ENCODE measurements at regions not wholly inside any gene's neighbourhood (a gene's known extent, or its start where the extent isn't known, plus 50 kb on each side); places are given as distances from the start of the nearest gene placed in this dataset.

- H3K4me1 ChIP-seq (ENCODE audit: control insufficient read depth in 2 of 2, insufficient read depth in 1 of 2, low read depth in 1 of 2, low read length in 2 of 2), result no peaks in the 10 kb centered on the region
- H4K8ac ChIP-seq (ENCODE audit: low read depth, low read length), result no peak overlapping the region
- no peak overlapping the region for H2BK5ac ChIP-seq (ENCODE audit: low read length)
- H2BK120ac ChIP-seq (ENCODE audit: low read depth, low read length), result no peak overlapping the region
- no peak overlapping the region for H3K14ac ChIP-seq (ENCODE audit: low read length)
- no peak overlapping the region for H3K23ac ChIP-seq (ENCODE audit: low read depth, low read length, poor library complexity)
- no peak overlapping the region for H3K4ac ChIP-seq (ENCODE audit: low read length)
- no peak overlapping the region for H3K4me3 ChIP-seq (ENCODE audit: low read length in 2 of 2)
- no peak overlapping the region for H2BK15ac ChIP-seq (ENCODE audit: low read length)
- H3K9ac ChIP-seq (ENCODE audit: low read depth, low read length, poor library complexity), result no peak overlapping the region
- DNase-seq (ENCODE audit: low spot score), result no peak
- no peak overlapping the region for H2BK12ac ChIP-seq (ENCODE audit: low read length)
- no peak overlapping the region for H3K18ac ChIP-seq (ENCODE audit: low read length)
- H3K27me3 ChIP-seq (ENCODE audit: control insufficient read depth in 3 of 3, insufficient read depth in 3 of 3, low read depth in 1 of 3, low read length in 3 of 3), result peaks cover 0 to 5% (median 0%) of the 10 kb centered on the region in 3 experiments
- no peak overlapping the region for H2AFZ ChIP-seq (ENCODE audit: low read length)
- no peaks in the 10 kb centered on the region for H3K36me3 ChIP-seq (replicated peaks in 1 of 2; ENCODE audit: control insufficient read depth in 2 of 2, insufficient read depth in 2 of 2, low read length in 2 of 2)
- no CpG with 5 or more reads among the region's 2 CpGs for WGBS, 2 donors (ENCODE audit: extremely low coverage in 2 of 2, insufficient read length in 2 of 2, insufficient replicate concordance in 1 of 2)
- no peak overlapping the region for H3K4me2 ChIP-seq (ENCODE audit: insufficient read depth, low read length, poor library complexity, severe bottlenecking)
- no peak overlapping the region for H3K27ac ChIP-seq (replicated peaks; ENCODE audit: low read length)
- H3K79me1 ChIP-seq (ENCODE audit: low read depth, low read length), result no peaks in the 10 kb centered on the region
- H4K91ac ChIP-seq (ENCODE audit: low read depth, low read length, poor library complexity), result no peak overlapping the region
- H2AK5ac ChIP-seq (ENCODE audit: low read depth, low read length), result no peak overlapping the region
- H3K9me3 ChIP-seq (replicated peaks in 1 of 2; ENCODE audit: control insufficient read depth in 2 of 2, insufficient read depth in 1 of 2, low read depth in 1 of 2, low read length in 2 of 2), result no peaks in the 10 kb centered on the region
Measured at GRCh38 chrX:109878236-109878635, 124.7 kb upstream of the TMEM164 start.

- no peak overlapping the region for H2AFZ ChIP-seq (ENCODE audit: low read length)
- no peaks in the 10 kb centered on the region for H3K79me1 ChIP-seq (ENCODE audit: low read depth, low read length)
- no peak overlapping the region for H3K27ac ChIP-seq (replicated peaks; ENCODE audit: low read length)
- H3K23ac ChIP-seq (ENCODE audit: low read depth, low read length, poor library complexity), result no peak overlapping the region
- no peak overlapping the region for H2BK5ac ChIP-seq (ENCODE audit: low read length)
- H3K36me3 ChIP-seq (replicated peaks in 1 of 2; ENCODE audit: control insufficient read depth in 2 of 2, insufficient read depth in 2 of 2, low read length in 2 of 2), result no peaks in the 10 kb centered on the region
- no peak overlapping the region for H3K9ac ChIP-seq (ENCODE audit: low read depth, low read length, poor library complexity)
- DNase-seq (ENCODE audit: low spot score), result no peak
- peaks cover 0 to 5% (median 0%) of the 10 kb centered on the region in 3 experiments for H3K27me3 ChIP-seq (ENCODE audit: control insufficient read depth in 3 of 3, insufficient read depth in 3 of 3, low read depth in 1 of 3, low read length in 3 of 3)
- H2BK120ac ChIP-seq (ENCODE audit: low read depth, low read length), result no peak overlapping the region
- H3K14ac ChIP-seq (ENCODE audit: low read length), result no peak overlapping the region
- no peak overlapping the region for H3K4me3 ChIP-seq (ENCODE audit: low read length in 2 of 2)
- H3K9me3 ChIP-seq (replicated peaks in 1 of 2; ENCODE audit: control insufficient read depth in 2 of 2, insufficient read depth in 1 of 2, low read depth in 1 of 2, low read length in 2 of 2), result no peaks in the 10 kb centered on the region
- no peak overlapping the region for H3K18ac ChIP-seq (ENCODE audit: low read length)
- no peak overlapping the region for H4K91ac ChIP-seq (ENCODE audit: low read depth, low read length, poor library complexity)
- no peak overlapping the region for H2AK5ac ChIP-seq (ENCODE audit: low read depth, low read length)
- H3K4me2 ChIP-seq (ENCODE audit: insufficient read depth, low read length, poor library complexity, severe bottlenecking), result no peak overlapping the region
- no peak overlapping the region for H2BK12ac ChIP-seq (ENCODE audit: low read length)
- H2BK15ac ChIP-seq (ENCODE audit: low read length), result no peak overlapping the region
- no CpG with 5 or more reads among the region's 2 CpGs for WGBS, 2 donors (ENCODE audit: extremely low coverage in 2 of 2, insufficient read length in 2 of 2, insufficient replicate concordance in 1 of 2)
- H3K4me1 ChIP-seq (ENCODE audit: control insufficient read depth in 2 of 2, insufficient read depth in 1 of 2, low read depth in 1 of 2, low read length in 2 of 2), result no peaks in the 10 kb centered on the region
- no peak overlapping the region for H4K8ac ChIP-seq (ENCODE audit: low read depth, low read length)
- no peak overlapping the region for H3K4ac ChIP-seq (ENCODE audit: low read length)
Measured at GRCh38 chrX:109879991-109880390, 122.9 kb upstream of the TMEM164 start.

GRCh38 chrX:109880629-109881028 lies 122.3 kb upstream of the TMEM164 start:
- H3K9me3 ChIP-seq (replicated peaks in 1 of 2; ENCODE audit: control insufficient read depth in 2 of 2, insufficient read depth in 1 of 2, low read depth in 1 of 2, low read length in 2 of 2), result no peaks in the 10 kb centered on the region
- H3K4me3 ChIP-seq (ENCODE audit: low read length in 2 of 2), result no peak overlapping the region
- no peak overlapping the region for H3K18ac ChIP-seq (ENCODE audit: low read length)
- H3K27me3 ChIP-seq (ENCODE audit: control insufficient read depth in 3 of 3, insufficient read depth in 3 of 3, low read depth in 1 of 3, low read length in 3 of 3), result peaks cover 0 to 5% (median 0%) of the 10 kb centered on the region in 3 experiments
- no peaks in the 10 kb centered on the region for H3K79me1 ChIP-seq (ENCODE audit: low read depth, low read length)
- H2AFZ ChIP-seq (ENCODE audit: low read length), result no peak overlapping the region
- no peak overlapping the region for H3K14ac ChIP-seq (ENCODE audit: low read length)
- DNase-seq (ENCODE audit: low spot score), result no peak
- H3K27ac ChIP-seq (replicated peaks; ENCODE audit: low read length), result no peak overlapping the region
- no peaks in the 10 kb centered on the region for H3K4me1 ChIP-seq (ENCODE audit: control insufficient read depth in 2 of 2, insufficient read depth in 1 of 2, low read depth in 1 of 2, low read length in 2 of 2)
- H3K4ac ChIP-seq (ENCODE audit: low read length), result no peak overlapping the region
- no peak overlapping the region for H2BK5ac ChIP-seq (ENCODE audit: low read length)
- WGBS, 2 donors (ENCODE audit: extremely low coverage in 2 of 2, insufficient read length in 2 of 2, insufficient replicate concordance in 1 of 2), result no CpG with 5 or more reads among the region's 2 CpGs
- no peak overlapping the region for H4K91ac ChIP-seq (ENCODE audit: low read depth, low read length, poor library complexity)
- H2BK120ac ChIP-seq (ENCODE audit: low read depth, low read length), result no peak overlapping the region
- no peak overlapping the region for H4K8ac ChIP-seq (ENCODE audit: low read depth, low read length)
- no peak overlapping the region for H3K9ac ChIP-seq (ENCODE audit: low read depth, low read length, poor library complexity)
- no peak overlapping the region for H3K23ac ChIP-seq (ENCODE audit: low read depth, low read length, poor library complexity)
- no peak overlapping the region for H2BK15ac ChIP-seq (ENCODE audit: low read length)
- no peak overlapping the region for H2BK12ac ChIP-seq (ENCODE audit: low read length)
- no peaks in the 10 kb centered on the region for H3K36me3 ChIP-seq (replicated peaks in 1 of 2; ENCODE audit: control insufficient read depth in 2 of 2, insufficient read depth in 2 of 2, low read length in 2 of 2)
- no peak overlapping the region for H2AK5ac ChIP-seq (ENCODE audit: low read depth, low read length)
- H3K4me2 ChIP-seq (ENCODE audit: insufficient read depth, low read length, poor library complexity, severe bottlenecking), result no peak overlapping the region

- no peak overlapping the region for H3K23ac ChIP-seq (ENCODE audit: low read depth, low read length, poor library complexity)
- no peak overlapping the region for H2BK15ac ChIP-seq (ENCODE audit: low read length)
- H2BK120ac ChIP-seq (ENCODE audit: low read depth, low read length), result no peak overlapping the region
- H3K14ac ChIP-seq (ENCODE audit: low read length), result no peak overlapping the region
- no peak overlapping the region for H3K4ac ChIP-seq (ENCODE audit: low read length)
- no peak overlapping the region for H3K18ac ChIP-seq (ENCODE audit: low read length)
- H3K36me3 ChIP-seq (replicated peaks in 1 of 2; ENCODE audit: control insufficient read depth in 2 of 2, insufficient read depth in 2 of 2, low read length in 2 of 2), result no peaks in the 10 kb centered on the region
- H3K9me3 ChIP-seq (replicated peaks in 1 of 2; ENCODE audit: control insufficient read depth in 2 of 2, insufficient read depth in 1 of 2, low read depth in 1 of 2, low read length in 2 of 2), result no peaks in the 10 kb centered on the region
- H4K8ac ChIP-seq (ENCODE audit: low read depth, low read length), result no peak overlapping the region
- no peaks in the 10 kb centered on the region for H3K4me1 ChIP-seq (ENCODE audit: control insufficient read depth in 2 of 2, insufficient read depth in 1 of 2, low read depth in 1 of 2, low read length in 2 of 2)
- peak; percentile 21 for DNase-seq (ENCODE audit: low spot score)
- no CpG with 5 or more reads among the region's 4 CpGs for WGBS, 2 donors (ENCODE audit: extremely low coverage in 2 of 2, insufficient read length in 2 of 2, insufficient replicate concordance in 1 of 2)
- no peak overlapping the region for H3K9ac ChIP-seq (ENCODE audit: low read depth, low read length, poor library complexity)
- H2AFZ ChIP-seq (ENCODE audit: low read length), result no peak overlapping the region
- no peak overlapping the region for H4K91ac ChIP-seq (ENCODE audit: low read depth, low read length, poor library complexity)
- no peak overlapping the region for H2AK5ac ChIP-seq (ENCODE audit: low read depth, low read length)
- no peak overlapping the region for H3K27ac ChIP-seq (replicated peaks; ENCODE audit: low read length)
- no peak overlapping the region for H3K4me2 ChIP-seq (ENCODE audit: insufficient read depth, low read length, poor library complexity, severe bottlenecking)
- no peak overlapping the region for H2BK12ac ChIP-seq (ENCODE audit: low read length)
- H3K4me3 ChIP-seq (ENCODE audit: low read length in 2 of 2), result no peak overlapping the region
- H3K79me1 ChIP-seq (ENCODE audit: low read depth, low read length), result no peaks in the 10 kb centered on the region
- no peak overlapping the region for H2BK5ac ChIP-seq (ENCODE audit: low read length)
- no peaks in the 10 kb centered on the region for H3K27me3 ChIP-seq (ENCODE audit: control insufficient read depth in 3 of 3, insufficient read depth in 3 of 3, low read depth in 1 of 3, low read length in 3 of 3)
Measured at GRCh38 chrX:109886122-109886761, 116.7 kb upstream of the TMEM164 start.
